ENCODE measurements at regions not wholly inside any gene's neighbourhood (a gene's known extent, or its start where the extent isn't known, plus 50 kb on each side); places are given as distances from the start of the nearest gene placed in this dataset.

DNA sequence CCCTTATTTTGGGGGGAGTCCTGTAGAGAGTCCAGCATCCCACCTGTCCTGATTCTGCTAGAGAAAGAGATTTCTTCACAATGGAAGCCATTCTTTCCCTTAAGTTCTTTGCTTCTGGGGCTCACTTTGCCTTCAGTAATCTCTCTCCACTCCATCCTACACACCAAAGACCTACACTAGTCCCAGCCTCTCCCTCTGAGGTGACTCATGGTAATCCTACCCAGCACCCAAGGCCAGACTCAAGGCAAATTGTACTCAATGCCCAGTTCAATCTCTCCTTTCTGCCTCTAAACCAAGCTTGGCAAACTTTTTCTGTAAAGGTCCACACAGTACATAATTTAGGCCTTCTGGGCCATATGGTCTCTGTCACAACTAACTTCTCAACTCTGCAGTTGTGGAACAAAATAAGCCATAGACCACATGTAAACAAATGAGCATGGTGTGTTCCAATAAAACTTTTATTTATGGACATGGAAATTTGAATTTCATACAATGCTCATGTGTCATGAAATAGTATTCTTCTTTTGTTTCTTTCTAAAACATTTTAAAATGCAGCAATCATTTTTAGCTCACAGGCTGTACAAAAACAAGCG is 72.5 kb downstream of the MRPL46 start:
- peaks cover 7% of the 10 kb centered on the region for H3K4me1 ChIP-seq (ENCODE audit: control insufficient read depth, low read depth, low read length)
- no peak overlapping the region for H3K9ac ChIP-seq (ENCODE audit: low read length)
- no peaks in the 10 kb centered on the region for H3K36me3 ChIP-seq (ENCODE audit: control insufficient read depth, low read depth, low read length)
- H3K27ac ChIP-seq (ENCODE audit: low read length) = no peak overlapping the region
- H3K4me3 ChIP-seq (ENCODE audit: low read length) = no peak overlapping the region
- H3K27me3 ChIP-seq (ENCODE audit: control insufficient read depth, insufficient read depth, low read length) = no peaks in the 10 kb centered on the region
- no peaks in the 10 kb centered on the region for H3K9me3 ChIP-seq (ENCODE audit: control insufficient read depth, low read depth, low read length)

DNA sequence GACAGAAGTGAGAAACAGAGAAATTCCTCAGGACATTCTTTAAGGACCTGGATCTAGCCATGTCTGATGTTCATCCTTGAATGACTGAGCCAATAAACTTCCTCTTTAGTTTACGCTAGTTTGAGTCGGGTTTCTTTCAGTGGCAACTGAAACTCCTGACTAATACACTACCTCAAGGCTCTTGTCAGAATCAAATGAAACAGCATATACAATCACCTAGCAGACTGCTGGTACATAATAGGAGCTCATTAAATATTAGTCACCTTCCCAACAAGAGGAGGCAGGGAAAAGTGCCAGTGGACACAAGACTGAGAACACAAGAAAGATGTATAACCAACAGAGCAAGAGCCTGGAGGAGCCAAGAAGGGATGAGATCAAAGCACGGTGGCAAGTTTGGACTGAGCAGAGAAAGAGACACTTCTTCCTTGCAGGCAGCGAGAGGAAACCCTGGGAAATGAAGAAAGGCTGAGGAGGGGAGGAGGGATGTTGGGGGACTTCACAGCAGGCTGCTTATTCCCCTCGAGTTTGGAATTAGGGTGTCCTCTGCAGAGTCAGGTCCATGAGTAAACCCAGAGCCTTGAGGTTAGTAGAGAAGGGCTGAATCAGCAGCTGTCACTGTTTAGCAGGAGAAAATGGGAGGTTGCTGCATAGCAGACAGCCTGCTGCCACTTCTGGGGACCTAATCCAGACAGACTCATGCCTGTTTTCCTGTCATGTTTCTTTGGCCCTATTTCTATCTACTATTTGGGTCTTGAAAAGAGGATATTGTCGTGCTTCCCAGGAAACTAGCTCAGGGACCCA is 73.3 kb downstream of the MRPL46 start:
- Histone ChIP-seq H3K36me3 (ENCODE audit: control insufficient read depth, low read depth, low read length) (no peaks in the 10 kb centered on the region), H3K4me1 (ENCODE audit: control insufficient read depth, low read depth, low read length) (peaks cover 7% of the 10 kb centered on the region), H3K27me3 (ENCODE audit: control insufficient read depth, insufficient read depth, low read length) (no peaks in the 10 kb centered on the region)

DNA sequence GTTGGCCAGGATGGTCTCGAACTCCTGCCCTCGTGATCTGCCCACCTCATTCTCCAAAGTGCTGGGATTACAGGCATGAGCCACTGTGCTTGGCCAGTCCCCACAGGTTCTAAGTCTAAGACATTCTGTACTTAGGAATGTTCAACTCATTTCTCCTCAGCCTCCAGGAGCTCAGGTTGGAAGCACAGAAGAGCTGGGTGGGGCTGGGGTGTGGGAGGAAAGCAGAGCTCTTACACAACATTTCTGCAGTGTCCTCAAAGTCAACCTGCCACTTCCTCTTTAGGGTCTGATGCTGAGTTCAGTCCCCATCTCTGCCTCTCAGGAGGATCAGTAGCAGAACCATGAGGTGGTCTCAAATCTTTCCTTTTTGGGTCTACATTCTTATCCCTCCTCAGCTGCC is 75.5 kb downstream of the MRPL46 start:
- no peak overlapping the region for H3K9ac ChIP-seq (ENCODE audit: low read length)
- H3K36me3 ChIP-seq (ENCODE audit: control insufficient read depth, low read depth, low read length) = no peaks in the 10 kb centered on the region
- H3K4me1 ChIP-seq (ENCODE audit: control insufficient read depth, low read depth, low read length) = peaks cover 11% of the 10 kb centered on the region
- no peak overlapping the region for H3K27ac ChIP-seq (ENCODE audit: low read length)
- H3K9me3 ChIP-seq (ENCODE audit: control insufficient read depth, low read depth, low read length) = no peaks in the 10 kb centered on the region
- H3K4me3 ChIP-seq (ENCODE audit: low read length) = no peak overlapping the region
- no peaks in the 10 kb centered on the region for H3K27me3 ChIP-seq (ENCODE audit: control insufficient read depth, insufficient read depth, low read length)

More for the DNA sequence above, 73.3 kb downstream of the MRPL46 start:
- H3K9me3 ChIP-seq (ENCODE audit: control insufficient read depth, low read depth, low read length) = no peaks in the 10 kb centered on the region
- no peak overlapping the region for H3K27ac ChIP-seq (ENCODE audit: low read length)
- H3K9ac ChIP-seq (ENCODE audit: low read length) = no peak overlapping the region
- no peak overlapping the region for H3K4me3 ChIP-seq (ENCODE audit: low read length)

DNA sequence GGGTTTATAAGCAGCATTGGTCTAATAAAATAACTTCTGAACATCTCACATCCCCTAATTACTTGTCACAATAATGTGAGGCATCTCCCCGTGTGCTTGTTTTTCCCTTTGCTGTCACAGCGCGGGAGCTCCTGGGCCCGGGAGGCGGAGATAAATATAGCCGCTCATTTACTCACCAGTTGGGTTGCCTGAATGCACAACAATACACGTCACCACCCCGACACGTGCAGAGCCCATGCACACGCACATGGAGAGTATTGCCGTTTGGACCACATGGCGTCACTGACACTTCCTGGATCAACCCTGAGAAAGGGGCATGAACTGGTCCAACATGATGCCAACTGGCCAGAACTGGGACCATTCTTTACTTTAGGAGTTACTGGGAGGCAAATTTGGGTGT is 76.2 kb downstream of the MRPL46 start:
- Histone ChIP-seq H3K27ac (ENCODE audit: low read length) (no peak overlapping the region), H3K9me3 (ENCODE audit: control insufficient read depth, low read depth, low read length) (no peaks in the 10 kb centered on the region)

DNA sequence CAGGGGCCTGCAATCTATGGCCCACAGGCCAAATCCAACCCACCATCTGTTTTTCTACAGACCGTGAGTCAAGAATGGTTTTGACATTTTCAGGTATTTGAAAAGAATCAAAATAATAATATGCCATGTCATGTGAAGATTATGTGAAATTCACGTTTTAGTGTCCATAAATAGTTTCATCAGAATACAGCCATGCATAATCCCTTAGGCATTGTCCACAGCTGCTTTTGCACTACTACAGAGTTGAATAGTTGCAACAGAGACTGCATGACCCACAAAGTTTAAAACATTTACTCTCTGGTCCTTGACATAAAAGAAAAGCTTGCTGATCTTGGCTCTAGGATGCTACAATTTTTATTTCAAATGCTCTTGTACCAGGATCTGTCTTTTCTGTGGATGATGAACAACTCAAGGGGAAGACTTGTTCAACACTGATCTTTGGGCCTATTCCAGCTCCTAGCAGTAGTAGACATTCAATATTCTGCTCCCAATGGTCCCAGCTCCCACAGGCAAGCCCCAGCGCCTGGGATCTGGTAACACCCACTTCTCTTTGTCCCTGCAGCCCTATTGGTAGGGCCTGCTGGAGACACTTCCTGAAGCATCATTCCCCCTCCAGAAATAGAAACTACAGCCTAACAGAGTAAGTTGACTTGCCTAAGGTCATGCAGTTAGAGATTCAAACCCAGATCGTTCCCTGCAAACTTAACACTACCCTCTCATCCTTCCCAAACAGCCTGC is 76.9 kb downstream of the MRPL46 start:
- Histone ChIP-seq H3K9ac (ENCODE audit: low read length) (no peak overlapping the region), H3K9me3 (ENCODE audit: control insufficient read depth, low read depth, low read length) (no peaks in the 10 kb centered on the region), H3K36me3 (ENCODE audit: control insufficient read depth, low read depth, low read length) (no peaks in the 10 kb centered on the region), H3K27ac (ENCODE audit: low read length) (no peak overlapping the region), H3K4me3 (ENCODE audit: low read length) (no peak overlapping the region), H3K27me3 (ENCODE audit: control insufficient read depth, insufficient read depth, low read length) (no peaks in the 10 kb centered on the region), H3K4me1 (ENCODE audit: control insufficient read depth, low read depth, low read length) (peaks cover 4% of the 10 kb centered on the region)

More for the DNA sequence above, 76.2 kb downstream of the MRPL46 start:
- Histone ChIP-seq H3K4me3 (ENCODE audit: low read length) (no peak overlapping the region), H3K27me3 (ENCODE audit: control insufficient read depth, insufficient read depth, low read length) (no peaks in the 10 kb centered on the region), H3K36me3 (ENCODE audit: control insufficient read depth, low read depth, low read length) (no peaks in the 10 kb centered on the region), H3K4me1 (ENCODE audit: control insufficient read depth, low read depth, low read length) (peaks cover 5% of the 10 kb centered on the region), H3K9ac (ENCODE audit: low read length) (no peak overlapping the region)

DNA sequence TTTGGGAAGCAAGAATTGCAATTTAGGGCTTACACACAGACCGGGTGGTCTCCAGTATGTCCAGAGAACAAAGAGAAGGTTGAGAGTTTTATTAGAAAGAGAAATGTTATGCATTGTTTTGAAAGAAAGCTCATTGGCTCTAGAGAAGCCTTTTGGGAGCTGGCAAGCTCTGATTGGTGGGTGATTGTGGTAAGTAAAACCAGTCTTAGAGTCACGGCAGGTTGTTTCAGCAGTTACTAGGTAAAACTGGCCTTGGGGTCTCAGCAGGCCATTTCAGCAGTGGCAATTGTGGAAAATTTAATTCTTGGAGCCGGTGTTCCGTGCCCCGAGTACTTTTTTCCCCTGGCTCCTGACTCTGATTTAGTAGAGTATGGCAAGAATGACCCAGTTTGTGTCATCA is 78.1 kb downstream of the MRPL46 start:
- H3K4me3 ChIP-seq (ENCODE audit: low read length) = no peak overlapping the region
- H3K9ac ChIP-seq (ENCODE audit: low read length) = no peak overlapping the region
- no peaks in the 10 kb centered on the region for H3K36me3 ChIP-seq (ENCODE audit: control insufficient read depth, low read depth, low read length)
- H3K27me3 ChIP-seq (ENCODE audit: control insufficient read depth, insufficient read depth, low read length) = no peaks in the 10 kb centered on the region
- H3K27ac ChIP-seq (ENCODE audit: low read length) = no peak overlapping the region
- no peaks in the 10 kb centered on the region for H3K9me3 ChIP-seq (ENCODE audit: control insufficient read depth, low read depth, low read length)
- peaks cover 4% of the 10 kb centered on the region for H3K4me1 ChIP-seq (ENCODE audit: control insufficient read depth, low read depth, low read length)

DNA sequence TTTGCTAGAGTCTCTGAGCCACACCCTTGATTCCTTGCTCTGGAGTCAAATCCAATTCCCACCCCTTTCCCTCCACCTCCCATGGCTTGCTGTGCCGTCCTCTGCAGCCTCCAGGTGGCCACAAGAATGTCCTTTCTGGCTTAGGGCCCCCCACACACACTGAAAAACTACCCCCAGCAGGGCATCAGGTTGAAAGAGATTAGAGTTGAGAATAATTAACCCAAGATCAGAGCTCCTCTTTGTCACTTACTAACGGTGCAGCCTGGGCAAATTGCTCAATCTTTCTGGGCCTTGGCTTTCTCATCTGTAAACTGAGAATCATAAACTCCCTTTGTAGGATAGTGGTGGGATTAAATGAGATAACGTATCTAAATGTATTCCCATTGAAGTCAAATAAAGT is 78.5 kb downstream of the MRPL46 start:
- Histone ChIP-seq H3K4me3 (ENCODE audit: low read length) (no peak overlapping the region), H3K27me3 (ENCODE audit: control insufficient read depth, insufficient read depth, low read length) (no peaks in the 10 kb centered on the region), H3K4me1 (ENCODE audit: control insufficient read depth, low read depth, low read length) (peaks cover 4% of the 10 kb centered on the region), H3K36me3 (ENCODE audit: control insufficient read depth, low read depth, low read length) (no peaks in the 10 kb centered on the region), H3K27ac (ENCODE audit: low read length) (no peak overlapping the region), H3K9ac (ENCODE audit: low read length) (no peak overlapping the region), H3K9me3 (ENCODE audit: control insufficient read depth, low read depth, low read length) (no peaks in the 10 kb centered on the region)

DNA sequence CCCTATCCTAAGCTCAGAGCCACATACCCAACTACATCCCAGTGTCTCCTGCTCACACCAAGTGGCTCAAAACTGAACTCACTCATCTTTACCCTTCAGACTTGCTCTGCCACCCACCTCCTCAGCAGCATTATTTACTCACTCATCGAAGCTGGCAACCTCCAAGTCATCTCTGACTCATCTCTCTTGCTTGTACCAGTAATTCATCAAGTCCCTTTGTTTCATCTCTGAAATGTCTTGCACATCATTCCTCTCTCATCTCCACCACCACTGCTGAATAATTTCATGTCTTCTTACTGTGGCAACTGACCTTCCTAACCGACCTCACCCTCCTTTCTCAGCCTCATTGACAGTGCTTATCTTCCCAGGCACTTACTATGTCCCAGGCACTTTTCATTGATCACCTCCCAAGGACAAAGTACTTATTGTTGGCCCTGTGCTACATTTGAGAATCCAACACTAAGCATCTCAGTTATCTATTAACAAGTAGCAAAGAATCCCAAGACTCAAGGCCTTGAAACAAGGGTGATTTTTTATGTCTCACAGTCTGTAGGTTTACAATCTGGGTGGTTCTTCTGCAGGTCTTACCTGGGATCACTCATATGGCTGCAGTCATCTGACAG is 82.0 kb downstream of the MRPL46 start:
- Histone ChIP-seq H3K36me3 (ENCODE audit: control insufficient read depth, low read depth, low read length) (no peaks in the 10 kb centered on the region), H3K4me1 (ENCODE audit: control insufficient read depth, low read depth, low read length) (peaks cover 4% of the 10 kb centered on the region), H3K4me3 (ENCODE audit: low read length) (no peak overlapping the region), H3K9ac (ENCODE audit: low read length) (no peak overlapping the region), H3K27me3 (ENCODE audit: control insufficient read depth, insufficient read depth, low read length) (no peaks in the 10 kb centered on the region), H3K9me3 (ENCODE audit: control insufficient read depth, low read depth, low read length) (no peaks in the 10 kb centered on the region), H3K27ac (ENCODE audit: low read length) (no peak overlapping the region)

DNA sequence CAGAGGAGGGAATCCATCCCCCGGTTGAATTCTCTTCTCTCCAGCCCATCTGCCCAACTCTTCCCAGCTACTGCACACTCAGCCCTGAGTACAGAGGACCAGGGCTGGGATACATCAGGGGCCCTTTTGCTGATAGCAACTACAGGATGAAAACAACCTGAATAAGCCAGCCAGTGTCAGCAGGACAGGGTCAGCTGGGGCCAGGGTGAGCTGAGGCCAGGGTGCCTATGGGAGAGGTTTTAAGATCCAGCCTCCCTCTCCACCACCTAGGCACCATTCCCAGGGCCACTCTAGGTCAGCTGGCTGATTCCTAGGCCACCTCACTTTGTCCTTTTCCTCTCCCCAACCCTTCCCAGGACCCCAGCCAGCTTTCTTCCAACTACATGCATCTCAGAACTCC is 83.8 kb downstream of the MRPL46 start:
- peaks cover under 1% of the 10 kb centered on the region for H3K4me1 ChIP-seq (ENCODE audit: control insufficient read depth, low read depth, low read length)
- no peaks in the 10 kb centered on the region for H3K9me3 ChIP-seq (ENCODE audit: control insufficient read depth, low read depth, low read length)
- H3K9ac ChIP-seq (ENCODE audit: low read length) = no peak overlapping the region
- no peak overlapping the region for H3K27ac ChIP-seq (ENCODE audit: low read length)
- no peak overlapping the region for H3K4me3 ChIP-seq (ENCODE audit: low read length)
- no peaks in the 10 kb centered on the region for H3K27me3 ChIP-seq (ENCODE audit: control insufficient read depth, insufficient read depth, low read length)
- no peaks in the 10 kb centered on the region for H3K36me3 ChIP-seq (ENCODE audit: control insufficient read depth, low read depth, low read length)

DNA sequence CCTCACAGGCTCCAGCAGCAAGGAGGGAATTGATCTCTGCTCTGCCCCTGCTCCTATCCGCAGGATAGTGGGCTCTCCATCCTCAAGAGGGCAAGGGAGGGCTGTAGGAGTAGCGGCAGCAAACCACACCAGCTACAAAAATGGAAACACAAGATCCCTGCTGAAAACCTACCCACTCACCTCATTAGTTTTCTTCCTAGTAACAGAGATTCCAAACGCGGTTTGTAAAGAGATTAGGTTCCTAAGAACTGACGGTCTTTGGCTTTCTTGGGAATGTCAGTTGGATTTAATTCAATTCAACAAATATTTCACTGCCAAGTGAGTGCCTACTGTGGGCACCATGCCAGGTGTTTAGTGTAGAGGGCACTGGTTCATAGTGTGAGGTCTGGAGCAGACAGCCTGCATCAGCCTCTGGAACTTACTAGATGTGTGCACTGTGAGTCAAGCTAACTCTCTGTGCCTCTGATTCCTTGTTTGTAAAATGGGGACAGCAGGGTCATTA is 84.7 kb downstream of the MRPL46 start:
- Histone ChIP-seq H3K27ac (ENCODE audit: low read length) (no peak overlapping the region), H3K4me3 (ENCODE audit: low read length) (no peak overlapping the region), H3K27me3 (ENCODE audit: control insufficient read depth, insufficient read depth, low read length) (no peaks in the 10 kb centered on the region), H3K4me1 (ENCODE audit: control insufficient read depth, low read depth, low read length) (no peaks in the 10 kb centered on the region), H3K36me3 (ENCODE audit: control insufficient read depth, low read depth, low read length) (no peaks in the 10 kb centered on the region), H3K9me3 (ENCODE audit: control insufficient read depth, low read depth, low read length) (no peaks in the 10 kb centered on the region), H3K9ac (ENCODE audit: low read length) (no peak overlapping the region)

DNA sequence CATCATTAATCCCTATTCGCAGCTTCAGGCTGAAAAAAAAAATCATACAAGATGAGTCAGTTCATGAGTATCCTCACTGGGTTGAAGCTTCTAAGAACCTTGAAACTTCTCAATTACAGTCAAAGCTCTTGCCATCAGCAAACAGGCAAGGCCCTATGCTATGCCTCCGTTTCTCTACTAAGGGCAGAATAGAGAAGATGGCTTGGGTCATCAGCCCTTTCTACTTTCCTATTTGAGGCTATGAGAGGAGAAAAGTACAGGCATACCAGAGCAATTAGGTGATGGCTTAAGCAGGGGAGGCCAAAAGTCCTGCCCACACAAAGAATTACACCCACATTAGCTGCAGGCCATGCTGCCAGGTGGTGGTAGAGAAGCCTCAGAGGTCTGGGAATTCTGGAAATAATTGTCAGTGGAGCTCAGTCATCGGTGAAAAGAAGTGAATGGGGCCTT is 89.0 kb downstream of the MRPL46 start:
- H3K27ac ChIP-seq (ENCODE audit: low read length) = no peak overlapping the region
- no peak overlapping the region for H3K4me3 ChIP-seq (ENCODE audit: low read length)
- H3K4me1 ChIP-seq (ENCODE audit: control insufficient read depth, low read depth, low read length) = no peaks in the 10 kb centered on the region
- no peaks in the 10 kb centered on the region for H3K27me3 ChIP-seq (ENCODE audit: control insufficient read depth, insufficient read depth, low read length)
- no peaks in the 10 kb centered on the region for H3K9me3 ChIP-seq (ENCODE audit: control insufficient read depth, low read depth, low read length)
- H3K36me3 ChIP-seq (ENCODE audit: control insufficient read depth, low read depth, low read length) = no peaks in the 10 kb centered on the region
- no peak overlapping the region for H3K9ac ChIP-seq (ENCODE audit: low read length)

Data from iPS-18a (cell line).